ENCODE measurements at regions not wholly inside any gene's neighbourhood (a gene's known extent, or its start where the extent isn't known, plus 50 kb on each side); places are given as distances from the start of the nearest gene placed in this dataset.
"Not testable (repeated sequence)": the region's sequence is repeated elsewhere in the genome, so short reads cannot be mapped to it uniquely, and the experiment has no call there.

DNA sequence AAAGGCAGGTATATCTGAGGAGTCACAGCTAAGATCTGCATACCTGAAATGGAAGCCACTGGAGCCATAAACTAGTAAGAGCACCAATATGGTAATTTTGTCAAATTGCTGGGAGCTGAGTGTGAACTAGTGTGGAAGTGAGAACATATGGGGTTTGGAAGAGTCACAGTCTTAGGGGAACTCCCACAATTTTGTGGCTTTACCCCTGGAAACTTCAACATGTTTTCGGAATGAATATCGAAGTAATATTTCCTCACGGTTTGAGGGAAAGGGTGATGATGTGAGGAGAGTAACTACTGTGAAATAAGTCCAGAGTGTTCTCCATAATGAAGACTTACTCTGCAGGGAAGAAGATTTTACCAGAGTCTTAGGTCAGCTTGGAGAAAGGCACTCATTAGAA lies 565.9 kb downstream of the RIT2 start:
- Histone ChIP-seq H3K9me3 (no peaks in the 10 kb centered on the region), H3K36me3 (no peaks in the 10 kb centered on the region), H3K27me3 (no peaks in the 10 kb centered on the region), H3K4me3 (no peak overlapping the region), H3K4me1 (no peaks in the 10 kb centered on the region), H3K27ac (no peak overlapping the region)
- no peak for DNase-seq
- intact Hi-C loops (cut with DNase I; ENCODE audit: low total_unique reads) = no loop called here
- TF ChIP-seq CTCF (IDR thresholded peaks at IDR 0.05) (no peak), EP300 (IDR thresholded peaks at IDR 0.05; ENCODE audit: low read depth) (no peak), POLR2A (IDR thresholded peaks at IDR 0.05) (no peak), POLR2AphosphoS5 (IDR thresholded peaks at IDR 0.05) (no peak)
- in situ Hi-C loops (cut with MboI; ENCODE audit: low pct_ligation_motif_present in 1 of 4, low pct_unique_long_range_greater_than_20kb in 1 of 4, low sequenced_read_pairs in 3 of 4) = no loop called here
- 87 to 100% methylated on average over 2 to 3 of the region's 3 CpGs for WGBS, 2 donors (ENCODE audit: low coverage in 1 of 2)

- H3K27me3 ChIP-seq; H3K4me1 ChIP-seq; H3K9me3 ChIP-seq; DNase-seq; intact Hi-C loops (cut with DNase I; ENCODE audit: low total_unique reads); in situ Hi-C loops (cut with MboI; ENCODE audit: low pct_ligation_motif_present in 1 of 4, low pct_unique_long_range_greater_than_20kb in 1 of 4, low sequenced_read_pairs in 3 of 4); H3K36me3 ChIP-seq; H3K4me3 ChIP-seq; H3K27ac ChIP-seq: not testable (repeated sequence)
- 69 to 78% methylated on average over 3 to 4 of the region's 4 CpGs for WGBS, 2 donors (ENCODE audit: low coverage in 1 of 2)
Measured at GRCh38 chr18:42552559-42552958, 562.9 kb downstream of the RIT2 start.

- intact Hi-C loops (cut with DNase I; ENCODE audit: low total_unique reads) (no loop called here), in situ Hi-C loops (cut with MboI; ENCODE audit: low pct_ligation_motif_present in 1 of 4, low pct_unique_long_range_greater_than_20kb in 1 of 4, low sequenced_read_pairs in 3 of 4) (no loop called here)
- TF ChIP-seq POLR2AphosphoS5 (IDR thresholded peaks at IDR 0.05) (no peak), EP300 (IDR thresholded peaks at IDR 0.05; ENCODE audit: low read depth) (no peak), CTCF (IDR thresholded peaks at IDR 0.05) (no peak), POLR2A (IDR thresholded peaks at IDR 0.05) (no peak)
- H3K4me1 ChIP-seq = no peaks in the 10 kb centered on the region
- H3K27ac ChIP-seq = no peak overlapping the region
- H3K27me3 ChIP-seq = no peaks in the 10 kb centered on the region
- no peak for DNase-seq
- no peak overlapping the region for H3K4me3 ChIP-seq
- H3K36me3 ChIP-seq = no peaks in the 10 kb centered on the region
- no peaks in the 10 kb centered on the region for H3K9me3 ChIP-seq
- 60 to 76% methylated on average over 2 of the region's 2 CpGs for WGBS, 2 donors (ENCODE audit: low coverage in 1 of 2)
Measured at GRCh38 chr18:42559069-42559690, 556.3 kb downstream of the RIT2 start.

GRCh38 chr18:42561521-42561920 lies 554.0 kb downstream of the RIT2 start:
- intact Hi-C loops (cut with DNase I; ENCODE audit: low total_unique reads) (no loop called here), in situ Hi-C loops (cut with MboI; ENCODE audit: low pct_ligation_motif_present in 1 of 4, low pct_unique_long_range_greater_than_20kb in 1 of 4, low sequenced_read_pairs in 3 of 4) (no loop called here)
- TF ChIP-seq CTCF (IDR thresholded peaks at IDR 0.05) = no peak
- no peak for TF ChIP-seq EP300 (IDR thresholded peaks at IDR 0.05; ENCODE audit: low read depth)
- no peak for TF ChIP-seq POLR2AphosphoS5 (IDR thresholded peaks at IDR 0.05)
- no peak for TF ChIP-seq POLR2A (IDR thresholded peaks at IDR 0.05)
- Histone ChIP-seq H3K4me3 (no peak overlapping the region), H3K36me3 (no peaks in the 10 kb centered on the region), H3K9me3 (no peaks in the 10 kb centered on the region), H3K27ac (no peak overlapping the region), H3K4me1 (no peaks in the 10 kb centered on the region), H3K27me3 (no peaks in the 10 kb centered on the region)
- DNase-seq = no peak
- WGBS, 2 donors (ENCODE audit: low coverage in 1 of 2) = 65 to 69% methylated on average over 1 of the region's 1 CpG

DNA sequence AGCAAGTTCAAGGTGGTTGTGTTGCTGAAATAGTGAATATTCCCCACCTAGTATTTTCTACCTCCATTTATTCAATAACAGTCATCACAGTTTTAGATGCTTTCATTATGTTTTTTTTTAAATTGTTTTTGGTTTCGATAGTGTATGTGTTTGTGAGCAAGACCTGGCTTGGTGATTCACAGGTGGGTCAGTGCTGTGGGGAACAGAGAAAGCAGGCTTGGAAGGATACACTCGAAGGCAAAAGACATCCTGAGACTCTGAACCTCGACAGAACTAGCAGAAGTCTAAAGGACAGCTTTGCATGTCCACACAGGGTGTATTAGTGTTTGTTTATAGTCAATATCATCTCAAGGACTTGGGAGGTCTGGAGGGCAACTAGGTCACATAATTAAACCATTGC lies 551.5 kb downstream of the RIT2 start:
- Histone ChIP-seq H3K4me3 (no peak overlapping the region), H3K4me1 (no peaks in the 10 kb centered on the region), H3K27ac (no peak overlapping the region), H3K36me3 (no peaks in the 10 kb centered on the region), H3K9me3 (no peaks in the 10 kb centered on the region), H3K27me3 (no peaks in the 10 kb centered on the region)
- WGBS, 2 donors (ENCODE audit: low coverage in 1 of 2) = 73 to 76% methylated on average over 3 of the region's 3 CpGs
- in situ Hi-C loops (cut with MboI; ENCODE audit: low pct_ligation_motif_present in 1 of 4, low pct_unique_long_range_greater_than_20kb in 1 of 4, low sequenced_read_pairs in 3 of 4) (no loop called here), intact Hi-C loops (cut with DNase I; ENCODE audit: low total_unique reads) (no loop called here)
- DNase-seq = no peak
- TF ChIP-seq POLR2AphosphoS5 (IDR thresholded peaks at IDR 0.05) (no peak), POLR2A (IDR thresholded peaks at IDR 0.05) (no peak)
